Tibial nerve (tissue), 4 donors: ENCODE measurements at regions not wholly inside any gene's neighbourhood (a gene's known extent, or its start where the extent isn't known, plus 50 kb on each side); places are given as distances from the start of the nearest gene placed in this dataset.

ENCODE experiments used
- DNase-seq, 2 donors: peaks; one replicate each; pipeline ENCODE4 v3.0.0-alpha.2; 2019; ENCODE audit warnings: low spot score in 2 of 2
- H3K27ac ChIP-seq, 4 donors: fragments of 200-600 bp; sonication (generic) in 3 of 4; one replicate each; pipeline ENCODE4 v1.5.1; 2017 to 2019; ENCODE audit warnings: mild to moderate bottlenecking in 1 of 4
- H3K27me3 ChIP-seq, 2 donors: fragments of 200-600 bp; sonication (generic) in 1 of 2; one replicate each; pipeline versions ENCODE4 v1.5.1 to v1.6.0; 2017 to 2019
- H3K36me3 ChIP-seq, 3 donors: fragments of 200-600 bp; sonication (generic); one replicate each; pipeline ENCODE4 v1.5.1; 2018 to 2019
- H3K4me1 ChIP-seq, 4 donors: fragments of 200-600 bp; sonication (generic) in 3 of 4; one replicate each; pipeline ENCODE4 v1.5.1; 2017 to 2019
- H3K4me3 ChIP-seq, 4 donors: fragments of 200-600 bp; sonication (generic) in 3 of 4; one replicate each; pipeline ENCODE4 v1.5.1; 2017 to 2019; ENCODE audit warnings: mild to moderate bottlenecking in 1 of 4, moderate library complexity in 1 of 4
- H3K9me3 ChIP-seq, 4 donors: fragments of 200-600 bp; sonication (generic) in 3 of 4; one replicate each; pipeline ENCODE4 v1.5.1; 2017 to 2019
- CTCF ChIP-seq, 5 experiments: fragments of 200-600 bp in 3 of 5; fragments of 450-650 bp in 2 of 5; sonication (generic) in 3 of 5; IDR thresholded peaks; one replicate each; pipeline ENCODE4 v1.5.1; 2016 to 2019; ENCODE audit warnings: antibody characterized with exemption in 5 of 5, mild to moderate bottlenecking in 3 of 5, moderate library complexity in 2 of 5
- EP300 ChIP-seq, 2 donors: sonication (generic); formaldehyde crosslinking; IDR thresholded peaks; one replicate each; pipeline ENCODE4 v1.6.1; 2017; ENCODE audit warnings: antibody characterized with exemption in 2 of 2, mild to moderate bottlenecking in 1 of 2
- POLR2A ChIP-seq, 2 donors: fragments of 450-650 bp; IDR thresholded peaks; one replicate each; pipeline ENCODE4 v1.6.1; 2017; ENCODE audit warnings: antibody characterized with exemption in 2 of 2, mild to moderate bottlenecking in 2 of 2, moderate library complexity in 2 of 2
- WGBS, 2 donors: methylation state at CpG; one replicate each; pipeline ENCODE4 v1.1.5; 2018; 5-methylcytosine and 5-hydroxymethylcytosine counted together

GRCh38 chr3:27779176-27779575 is 57.1 kb upstream of the EOMES start:
- no peak overlapping the region for H3K4me3 ChIP-seq
- WGBS, 2 donors = 62% methylated on average over 2 of the region's 2 CpGs
- no peaks in the 10 kb centered on the region for H3K4me1 ChIP-seq
- H3K27me3 ChIP-seq = no peaks in the 10 kb centered on the region
- no peak overlapping the region for H3K27ac ChIP-seq
- no peak for DNase-seq
- TF ChIP-seq CTCF (IDR thresholded peaks at IDR 0.05) = no peak
- no peak for TF ChIP-seq POLR2A (IDR thresholded peaks at IDR 0.05)
- TF ChIP-seq EP300 (IDR thresholded peaks at IDR 0.05) = no peak
- H3K36me3 ChIP-seq = no peaks in the 10 kb centered on the region
- no peaks in the 10 kb centered on the region for H3K9me3 ChIP-seq

GRCh38 chr3:27789420-27789819 is 67.3 kb upstream of the EOMES start:
- Histone ChIP-seq H3K9me3 (no peaks in the 10 kb centered on the region), H3K4me1 (no peaks in the 10 kb centered on the region), H3K27ac (no peak overlapping the region), H3K36me3 (no peaks in the 10 kb centered on the region), H3K27me3 (no peaks in the 10 kb centered on the region), H3K4me3 (no peak overlapping the region)
- 96 to 100% methylated on average over 2 of the region's 2 CpGs for WGBS, 2 donors
- no peak for TF ChIP-seq POLR2A (IDR thresholded peaks at IDR 0.05)
- TF ChIP-seq CTCF (IDR thresholded peaks at IDR 0.05) = no peak
- no peak for TF ChIP-seq EP300 (IDR thresholded peaks at IDR 0.05)
- no peak for DNase-seq

- no peak overlapping the region for H3K4me3 ChIP-seq
- no peak overlapping the region for H3K27ac ChIP-seq
- H3K9me3 ChIP-seq = no peaks in the 10 kb centered on the region
- 81 to 87% methylated on average over 2 of the region's 2 CpGs for WGBS, 2 donors
- H3K4me1 ChIP-seq = no peaks in the 10 kb centered on the region
- no peak for DNase-seq
- no peaks in the 10 kb centered on the region for H3K36me3 ChIP-seq
- H3K27me3 ChIP-seq = no peaks in the 10 kb centered on the region
- TF ChIP-seq POLR2A (IDR thresholded peaks at IDR 0.05) (no peak), EP300 (IDR thresholded peaks at IDR 0.05) (no peak), CTCF (IDR thresholded peaks at IDR 0.05) (no peak)
Measured at GRCh38 chr3:27791956-27792355, 69.8 kb upstream of the EOMES start.

GRCh38 chr3:27792869-27793268 is 70.7 kb upstream of the EOMES start:
- Histone ChIP-seq H3K36me3 (no peaks in the 10 kb centered on the region), H3K4me3 (no peak overlapping the region), H3K9me3 (no peaks in the 10 kb centered on the region), H3K27me3 (no peaks in the 10 kb centered on the region), H3K27ac (no peak overlapping the region), H3K4me1 (no peaks in the 10 kb centered on the region)
- no peak for DNase-seq
- 46 to 51% methylated on average over 3 of the region's 3 CpGs for WGBS, 2 donors
- TF ChIP-seq CTCF (IDR thresholded peaks at IDR 0.05) (no peak), EP300 (IDR thresholded peaks at IDR 0.05) (no peak), POLR2A (IDR thresholded peaks at IDR 0.05) (no peak)

GRCh38 chr3:27794211-27794610 is 72.1 kb upstream of the EOMES start:
- no peak overlapping the region for H3K4me3 ChIP-seq
- DNase-seq = no peak
- H3K36me3 ChIP-seq = no peaks in the 10 kb centered on the region
- H3K9me3 ChIP-seq = no peaks in the 10 kb centered on the region
- no peak for TF ChIP-seq EP300 (IDR thresholded peaks at IDR 0.05)
- H3K27me3 ChIP-seq = no peaks in the 10 kb centered on the region
- WGBS, 2 donors = 90 to 92% methylated on average over 4 of the region's 4 CpGs
- H3K27ac ChIP-seq = no peak overlapping the region
- no peaks in the 10 kb centered on the region for H3K4me1 ChIP-seq

GRCh38 chr3:27796365-27796875 is 74.3 kb upstream of the EOMES start:
- Histone ChIP-seq H3K27me3 (no peaks in the 10 kb centered on the region), H3K4me1 (no peaks in the 10 kb centered on the region), H3K9me3 (no peaks in the 10 kb centered on the region), H3K4me3 (no peak overlapping the region), H3K36me3 (no peaks in the 10 kb centered on the region), H3K27ac (no peak overlapping the region)
- 91 to 95% methylated on average over 4 of the region's 4 CpGs for WGBS, 2 donors
- no peak for TF ChIP-seq POLR2A (IDR thresholded peaks at IDR 0.05)
- DNase-seq = no peak
